HCT116 (cell line): ENCODE measurements at regions not wholly inside any gene's neighbourhood (a gene's known extent, or its start where the extent isn't known, plus 50 kb on each side); places are given as distances from the start of the nearest gene placed in this dataset.

Experiments used
- ATAC-seq: fragments of 200-7000 bp; cut with Tn5 transposase; 2 replicates; pipeline ENCODE4 v1.9.1; 2020; ENCODE audit warnings: mild to moderate bottlenecking, moderate library complexity
- BruUV-seq: library from RNA; stranded (reverse); fragments of 400-500 nt; replicated peaks from 2 replicates; lab custom pipeline; 2021; lab: Mats Ljungman, UMichigan
- CTCF ChIA-PET: fragments of 300-600 bp; sonication (Branson Sonifier 250); formaldehyde crosslinking; loops from one replicate; lab custom pipeline; 2021; ENCODE audit warnings: antibody characterized with exemption; lab: Charles Lee
- POLR2A ChIA-PET: fragments of 300-600, 350-600 bp; sonication (Branson Sonifier 250); formaldehyde crosslinking; loops from one replicate; lab custom pipeline; 2021; ENCODE audit warnings: antibody characterized with exemption; lab: Charles Lee
- RAD21 ChIA-PET, 2 experiments: fragments of 300-600 bp; sonication (Branson Sonifier 250); formaldehyde crosslinking; loops; one replicate each; lab custom pipeline; 2023; ENCODE audit warnings: low total read pairs in 2 of 2; ENCODE audit not compliant: uncharacterized antibody in 2 of 2, unreplicated experiment in 2 of 2, low non-redundant PET in 1 of 2; lab: Charles Lee
- DNase-seq: peaks from one replicate; pipeline ENCODE4 v3.0.0-alpha.2; 2010; ENCODE audit warnings: low read depth, low spot score
- H2AFZ ChIP-seq: fragments of 200-600 bp; shearing (Covaris generic), sonication (generic); 2 replicates; pipeline ENCODE4 v1.6.1; 2017; ENCODE audit warnings: low read depth, mixed run types, mixed read lengths, antibody characterized with exemption, low read length; ENCODE audit not compliant: poor library complexity, severe bottlenecking
- H3K27ac ChIP-seq: 2 replicates; pipeline ENCODE4 v1.5.1; 2012; ENCODE audit warnings: low read depth, low read length
- H3K27me3 ChIP-seq: fragments of 200-600 bp; sonication (generic); 2 replicates; pipeline ENCODE4 v1.6.1; 2016; ENCODE audit warnings: mixed run types, low read length, mixed read lengths; ENCODE audit not compliant: insufficient read depth
- H3K36me3 ChIP-seq, 2 experiments: fragments of 200-500 bp in 1 of 2; fragments of 200-600 bp in 1 of 2; sonication (Bioruptor generic) in 1 of 2; sonication (generic) in 1 of 2; 2 replicates each; pipeline versions ENCODE4 v1.5.1 to v1.6.1; 2014 to 2016; ENCODE audit warnings: low read length in 2 of 2, inconsistent platforms in 1 of 2, mixed read lengths in 1 of 2, mixed run types in 1 of 2; ENCODE audit not compliant: insufficient read depth in 2 of 2, control insufficient read depth in 1 of 2
- H3K4me1 ChIP-seq, 2 experiments: fragments of 200-600 bp in 1 of 2; sonication (generic) in 1 of 2; 2 replicates each; pipeline versions ENCODE4 v1.5.1 to v1.6.1; 2012 to 2017; ENCODE audit warnings: low read length in 2 of 2, inconsistent platforms in 1 of 2, mild to moderate bottlenecking in 1 of 2, mixed read lengths in 1 of 2, mixed run types in 1 of 2, moderate library complexity in 1 of 2; ENCODE audit not compliant: insufficient read depth in 2 of 2, control insufficient read depth in 1 of 2
- H3K4me2 ChIP-seq: fragments of 200-600 bp; sonication (generic); 2 replicates; pipeline ENCODE4 v1.6.1; 2017; ENCODE audit warnings: mixed run types, low read length, mixed read lengths
- H3K4me3 ChIP-seq, 2 experiments: fragments of 200-600 bp in 1 of 2; sonication (generic) in 1 of 2; replicated peaks in 1 of 2; 2 replicates each; pipeline ENCODE4 v1.5.1; 2011 to 2016; ENCODE audit warnings: low read length in 2 of 2, control low read depth in 1 of 2, low read depth in 1 of 2, mild to moderate bottlenecking in 1 of 2, mixed read lengths in 1 of 2, mixed run types in 1 of 2
- H3K79me2 ChIP-seq: fragments of 200-600 bp; sonication (generic); 2 replicates; pipeline ENCODE4 v1.6.1; 2017; ENCODE audit warnings: mild to moderate bottlenecking, mixed run types, low read length, moderate library complexity, mixed read lengths; ENCODE audit not compliant: insufficient read depth
- H3K9ac ChIP-seq: fragments of 200-600 bp; sonication (generic); 2 replicates; pipeline ENCODE4 v1.6.1; 2016; ENCODE audit warnings: low read length, mixed read lengths
- H3K9me2 ChIP-seq: fragments of 200-600 bp; sonication (generic), shearing (Covaris generic); 2 replicates; pipeline ENCODE4 v1.6.1; 2017; ENCODE audit warnings: mixed run types, mild to moderate bottlenecking, moderate library complexity; ENCODE audit not compliant: insufficient read depth
- H3K9me3 ChIP-seq, 2 experiments: fragments of 200-500 bp in 1 of 2; fragments of 200-600 bp in 1 of 2; sonication (Bioruptor generic) in 1 of 2; sonication (generic) in 1 of 2; 2 replicates each; pipeline ENCODE4 v1.6.1; 2014 to 2017; ENCODE audit warnings: low read length in 2 of 2, mixed read lengths in 2 of 2, inconsistent platforms in 1 of 2, low read depth in 1 of 2, mild to moderate bottlenecking in 1 of 2, mixed run types in 1 of 2, moderate library complexity in 1 of 2; ENCODE audit not compliant: control insufficient read depth in 1 of 2, insufficient read depth in 1 of 2
- H4K20me1 ChIP-seq: fragments of 200-600 bp; sonication (generic), shearing (Covaris generic); 2 replicates; pipeline ENCODE4 v1.6.1; 2017; ENCODE audit warnings: mixed run types, mild to moderate bottlenecking, moderate library complexity; ENCODE audit not compliant: insufficient read depth
- CBX3 ChIP-seq: IDR thresholded peaks from 2 replicates; pipeline ENCODE4 v1.6.1; 2012; ENCODE audit warnings: low read depth
- CTCF ChIP-seq, 3 experiments: fragments of 200-600 bp in 1 of 3; sonication (generic) in 1 of 3; IDR thresholded peaks in 2 of 3; conservative IDR thresholded peaks in 1 of 3; 2 replicates each; pipeline ENCODE4 v1.5.1; 2012 to 2017; ENCODE audit warnings: low read depth in 2 of 3, low read length in 2 of 3, antibody characterized with exemption in 1 of 3, borderline replicate concordance in 1 of 3, control low read depth in 1 of 3, mild to moderate bottlenecking in 1 of 3, mixed read lengths in 1 of 3, mixed run types in 1 of 3, moderate library complexity in 1 of 3; ENCODE audit not compliant: insufficient read depth in 1 of 3
- JUND ChIP-seq: IDR thresholded peaks from 2 replicates; pipeline ENCODE4 v1.6.1; 2012
- RAD21 ChIP-seq: IDR thresholded peaks from 2 replicates; pipeline ENCODE4 v1.6.1; 2012; ENCODE audit warnings: low read depth, mild to moderate bottlenecking
- SIN3A ChIP-seq: IDR thresholded peaks from 2 replicates; pipeline ENCODE4 v1.6.1; 2012; ENCODE audit warnings: low read depth
- ZBTB33 ChIP-seq: IDR thresholded peaks from 2 replicates; pipeline ENCODE4 v1.6.1; 2011; ENCODE audit warnings: mild to moderate bottlenecking, low read length, moderate library complexity; ENCODE audit not compliant: insufficient replicate concordance; ENCODE audit errors: extremely low read depth
- ZFX ChIP-seq: fragments of 450-650 bp; IDR thresholded peaks from 2 replicates; pipeline ENCODE4 v1.6.1; 2017
- intact Hi-C: fragments of 100-400 bp; cut with micrococcal nuclease; formaldehyde crosslinking; loops from 2 replicates; pipeline ENCODE4 v1.10.0; 2022

GRCh38 chr4:138320030-138320429 lies 77.9 kb upstream of the SLC7A11 start:
- Histone ChIP-seq H3K36me3 (no peaks in the 10 kb centered on the region), H3K4me3 (no peak overlapping the region), H3K27ac (no peak overlapping the region), H3K27me3 (no peaks in the 10 kb centered on the region), H3K9ac (no peak overlapping the region), H3K9me2 (no peaks in the 10 kb centered on the region), H3K4me1 (no peaks in the 10 kb centered on the region), H3K9me3 (no peaks in the 10 kb centered on the region), H3K4me2 (no peak overlapping the region), H4K20me1 (no peaks in the 10 kb centered on the region), H2AFZ (no peak overlapping the region), H3K79me2 (no peaks in the 10 kb centered on the region)
- ChIA-PET CTCF (no interaction called here), POLR2A (no interaction called here), RAD21 (no interaction called here)
- no peak for TF ChIP-seq CTCF (IDR thresholded peaks at IDR 0.05 in 2 of 3, conservative IDR thresholded peaks at IDR 0.05 in 1 of 3; ENCODE audit: borderline replicate concordance in 1 of 3, insufficient read depth in 1 of 3, low read depth in 2 of 3, low read length in 2 of 3)
- no peak for TF ChIP-seq ZBTB33
- TF ChIP-seq SIN3A = no peak
- no peak for TF ChIP-seq RAD21
- no peak for TF ChIP-seq ZFX
- no peak for TF ChIP-seq JUND
- no peak for TF ChIP-seq CBX3
- ATAC-seq (no peak), DNase-seq (no peak)
- BruUV-seq = no TSS peak
- intact Hi-C loops = no loop called here
